ENCODE measurements at regions not wholly inside any gene's neighbourhood (a gene's known extent, or its start where the extent isn't known, plus 50 kb on each side); places are given as distances from the start of the nearest gene placed in this dataset.

DNA sequence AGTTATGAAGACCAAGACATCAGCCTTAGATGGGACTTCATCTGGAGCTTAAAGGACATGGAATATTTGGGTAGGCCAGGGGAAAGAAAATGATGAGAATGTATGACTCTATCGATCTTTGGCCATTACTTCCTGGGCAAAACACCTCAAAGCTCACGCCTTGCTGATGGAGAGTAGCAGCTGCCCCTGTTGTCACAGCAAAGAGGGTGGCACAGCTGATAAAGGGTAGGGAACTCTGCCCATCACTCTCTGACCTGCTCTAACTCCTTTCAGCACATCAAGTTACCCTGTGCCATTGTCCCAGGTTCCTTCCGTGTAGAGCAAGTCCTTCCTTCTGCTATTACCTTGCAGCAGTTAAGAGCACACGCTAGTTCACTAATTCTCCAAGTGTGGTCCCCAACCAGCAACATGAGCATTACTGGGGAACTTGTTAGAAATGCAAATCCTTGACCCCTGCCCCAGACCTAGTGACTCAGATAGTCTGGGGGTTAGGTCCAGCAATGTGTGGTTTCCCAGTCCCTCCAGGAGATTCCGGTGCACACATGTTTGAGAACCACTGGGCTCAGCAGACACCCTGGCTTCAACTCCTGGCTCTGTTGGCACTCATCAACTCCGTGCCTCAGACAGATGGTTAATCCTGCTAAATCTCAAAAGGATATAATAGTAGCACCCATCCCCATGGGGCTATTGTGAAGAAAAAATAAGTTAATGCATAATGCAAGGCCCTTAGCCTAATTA lies 93.7 kb upstream of the EEA1 start:
- DNase-seq (no peak), ATAC-seq (no peak)
- TF ChIP-seq CTCF (IDR thresholded peaks at IDR 0.05): no peak
- no peak overlapping the region for H3K27ac ChIP-seq
- H3K4me3 ChIP-seq: no peak overlapping the region
- intact Hi-C loops (cut with DNase I): no loop called here
- H3K9me3 ChIP-seq: no peaks in the 10 kb centered on the region
- no peaks in the 10 kb centered on the region for H3K4me1 ChIP-seq
- no peaks in the 10 kb centered on the region for H3K27me3 ChIP-seq
- no peaks in the 10 kb centered on the region for H3K36me3 ChIP-seq

DNA sequence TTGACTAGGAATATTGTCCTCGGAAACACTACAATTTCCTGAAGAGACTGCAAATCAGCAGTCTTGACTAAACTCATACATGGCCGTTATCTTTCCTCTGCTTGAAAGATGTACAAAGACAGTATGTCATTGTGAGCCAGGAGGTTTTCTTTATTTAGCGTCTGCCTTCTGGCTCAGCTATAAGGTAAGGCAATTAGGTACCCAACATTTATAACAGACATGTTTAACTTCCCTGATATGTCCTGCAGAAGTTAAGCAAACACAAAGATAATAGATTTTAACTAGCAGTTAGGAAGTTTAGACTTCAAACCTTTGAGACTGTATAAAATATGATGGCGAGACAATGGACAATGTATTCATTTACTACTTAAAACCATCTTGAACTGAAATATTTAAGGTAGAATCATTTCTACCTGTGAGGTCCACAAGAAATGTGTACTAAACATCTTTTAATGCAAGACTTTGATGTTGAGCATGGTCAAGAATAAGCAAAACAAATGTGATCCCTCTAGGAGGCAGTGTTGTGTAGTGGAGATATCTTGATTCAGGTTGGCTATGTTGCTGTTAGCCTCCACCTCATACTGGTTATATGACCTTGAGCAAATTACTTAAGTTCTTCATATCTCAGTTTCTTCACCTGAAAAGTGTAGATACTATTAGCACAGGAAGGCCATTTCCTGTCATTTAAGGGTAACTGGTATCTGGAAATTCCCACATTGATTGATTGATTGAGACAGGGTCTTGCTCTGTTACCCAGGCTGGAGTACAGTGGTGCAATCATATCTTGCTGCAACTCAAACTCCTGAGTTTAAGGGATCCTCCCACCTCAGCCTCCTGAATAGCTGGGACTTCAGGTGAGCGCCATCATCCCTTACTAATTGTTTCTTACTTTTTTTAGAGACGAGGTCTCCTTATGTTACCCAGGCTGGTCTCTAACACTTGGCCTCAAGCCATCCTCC lies 96.3 kb upstream of the EEA1 start:
- TF ChIP-seq CTCF (IDR thresholded peaks at IDR 0.05): peak; percentile 52
- intact Hi-C loops (cut with DNase I): no loop called here
- Histone ChIP-seq H3K4me3 (no peak overlapping the region), H3K9me3 (no peaks in the 10 kb centered on the region), H3K27me3 (no peaks in the 10 kb centered on the region), H3K36me3 (no peaks in the 10 kb centered on the region), H3K27ac (no peak overlapping the region), H3K4me1 (no peaks in the 10 kb centered on the region)
- DNase-seq (no peak), ATAC-seq (peak; percentile 88)

DNA sequence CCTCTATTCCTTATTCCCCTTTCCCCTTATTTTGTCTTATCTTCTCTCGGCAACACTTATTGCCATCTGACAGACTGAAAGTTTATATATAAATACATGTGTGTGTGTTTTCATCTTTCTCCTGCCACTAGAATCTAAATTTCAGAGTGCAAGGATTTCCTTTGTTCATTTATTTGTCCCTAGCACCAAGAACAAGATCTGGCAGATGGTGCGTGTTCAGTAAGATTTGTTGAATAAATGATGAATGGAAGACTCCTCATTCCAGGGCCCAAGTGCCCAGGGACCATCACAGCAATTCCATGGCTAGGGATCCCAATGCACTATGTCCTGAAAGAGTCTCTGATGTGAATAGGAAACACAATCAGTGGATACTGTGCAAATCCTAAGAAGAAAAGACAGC lies 97.9 kb upstream of the EEA1 start:
- no peaks in the 10 kb centered on the region for H3K9me3 ChIP-seq
- no peak for DNase-seq
- no peak for TF ChIP-seq CTCF (IDR thresholded peaks at IDR 0.05)
- H3K4me1 ChIP-seq: no peaks in the 10 kb centered on the region
- H3K27me3 ChIP-seq: no peaks in the 10 kb centered on the region
- H3K36me3 ChIP-seq: no peaks in the 10 kb centered on the region
- H3K4me3 ChIP-seq: no peak overlapping the region
- H3K27ac ChIP-seq: no peak overlapping the region
- intact Hi-C loops (cut with DNase I): no loop called here
- no peak for ATAC-seq

- H3K4me3 ChIP-seq: no peak overlapping the region
- H3K27ac ChIP-seq: no peak overlapping the region
- DNase-seq (no peak), ATAC-seq (no peak)
- TF ChIP-seq CTCF (IDR thresholded peaks at IDR 0.05): no peak
- no peaks in the 10 kb centered on the region for H3K4me1 ChIP-seq
- intact Hi-C loops (cut with DNase I): no loop called here
- no peaks in the 10 kb centered on the region for H3K27me3 ChIP-seq
- H3K36me3 ChIP-seq: no peaks in the 10 kb centered on the region
- no peaks in the 10 kb centered on the region for H3K9me3 ChIP-seq
Measured at GRCh38 chr12:93029091-93029490, 100.0 kb upstream of the EEA1 start.

DNA sequence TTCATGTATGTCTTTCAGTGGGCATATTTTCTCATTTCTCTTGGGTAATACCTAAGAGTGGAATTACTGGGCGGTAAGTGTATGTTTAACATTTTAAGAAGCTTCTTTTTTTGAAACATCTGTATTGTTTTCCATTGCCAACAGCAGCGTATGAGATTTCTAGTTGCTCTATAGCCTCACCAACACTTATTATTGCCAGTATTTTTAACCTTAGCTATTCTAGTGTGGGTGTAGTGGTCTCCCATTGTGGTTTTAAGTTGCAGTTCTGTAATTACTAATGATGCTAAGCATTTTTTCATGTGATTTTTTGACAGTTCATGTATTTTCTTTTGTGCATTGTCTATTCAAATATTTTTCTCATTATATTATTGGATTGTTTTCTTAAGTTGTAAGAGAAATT lies 101.9 kb upstream of the EEA1 start:
- no peak for DNase-seq
- no peak overlapping the region for H3K27ac ChIP-seq
- no peak for TF ChIP-seq CTCF (IDR thresholded peaks at IDR 0.05)
- no peaks in the 10 kb centered on the region for H3K9me3 ChIP-seq
- intact Hi-C loops (cut with DNase I): no loop called here
- H3K4me1 ChIP-seq: no peaks in the 10 kb centered on the region
- no peaks in the 10 kb centered on the region for H3K27me3 ChIP-seq
- H3K4me3 ChIP-seq: no peak overlapping the region
- no peaks in the 10 kb centered on the region for H3K36me3 ChIP-seq
- ATAC-seq: no peak

Measured in upper lobe of right lung (tissue), 1 donor.